HG03103 (cell line): ENCODE measurements at regions not wholly inside any gene's neighbourhood (a gene's known extent, or its start where the extent isn't known, plus 50 kb on each side); places are given as distances from the start of the nearest gene placed in this dataset.
"Not testable (repeated sequence)": the region's sequence is repeated elsewhere in the genome, so short reads cannot be mapped to it uniquely, and the experiment has no call there.

Experiments used
- ATAC-seq: cut with Tn5 transposase; IDR thresholded peaks from one replicate; pipeline ENCODE4 v1.9.1; 2021; ENCODE audit warnings: low read depth; ENCODE audit not compliant: unreplicated experiment

DNA sequence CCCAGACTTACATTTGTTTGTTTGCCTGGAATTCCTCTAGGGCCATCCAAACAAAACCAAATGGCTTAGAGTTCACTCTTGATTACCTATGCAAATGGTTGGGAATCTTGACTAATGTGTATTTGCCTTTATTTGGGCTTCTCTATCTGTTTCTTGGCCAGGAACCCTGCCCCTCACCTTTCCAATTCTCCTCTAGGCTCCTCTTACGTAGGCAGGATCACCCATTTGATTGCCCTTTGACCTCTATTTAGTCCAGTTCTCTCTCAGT is 123.0 kb upstream of the DYRK2 start:
- no peak for ATAC-seq

DNA sequence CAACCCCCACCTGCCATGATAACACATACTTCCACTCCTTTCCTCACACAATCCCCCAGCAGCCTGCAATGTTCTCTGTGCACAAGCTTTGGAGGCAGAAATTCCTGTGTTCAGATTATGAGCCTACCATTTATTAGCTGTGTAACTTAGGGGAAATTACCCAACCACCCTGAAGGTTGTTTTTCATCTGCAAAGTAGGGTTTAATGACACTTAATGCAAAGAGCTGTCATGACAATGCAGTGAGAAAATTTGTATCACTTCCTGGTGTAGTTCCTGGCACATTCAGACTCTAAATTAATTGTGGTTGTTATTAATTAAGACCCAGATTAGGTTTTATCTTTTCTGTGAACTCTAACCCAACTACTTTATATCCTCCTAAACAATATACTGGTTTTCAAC is 122.4 kb upstream of the DYRK2 start:
- no peak for ATAC-seq

DNA sequence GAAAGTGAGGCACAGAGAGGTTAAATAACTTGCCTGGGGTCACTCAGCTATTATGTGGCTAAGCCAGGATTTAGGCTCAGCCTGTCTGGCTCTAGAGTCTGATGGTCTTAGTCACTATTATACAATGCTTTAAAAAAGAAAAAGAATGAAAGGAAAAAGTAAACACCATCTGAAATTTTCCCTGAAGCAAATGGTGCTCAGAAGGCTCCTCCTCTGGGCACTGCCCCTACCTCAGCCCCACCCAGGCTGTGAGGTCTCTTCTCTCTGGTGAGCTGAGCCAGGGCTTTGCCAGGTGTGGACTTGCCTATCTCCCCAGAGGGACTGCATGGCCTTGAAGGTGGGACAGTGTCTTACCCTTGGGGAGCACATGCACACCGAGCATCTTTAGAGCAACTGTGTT is 117.5 kb upstream of the DYRK2 start:
- ATAC-seq = no peak

DNA sequence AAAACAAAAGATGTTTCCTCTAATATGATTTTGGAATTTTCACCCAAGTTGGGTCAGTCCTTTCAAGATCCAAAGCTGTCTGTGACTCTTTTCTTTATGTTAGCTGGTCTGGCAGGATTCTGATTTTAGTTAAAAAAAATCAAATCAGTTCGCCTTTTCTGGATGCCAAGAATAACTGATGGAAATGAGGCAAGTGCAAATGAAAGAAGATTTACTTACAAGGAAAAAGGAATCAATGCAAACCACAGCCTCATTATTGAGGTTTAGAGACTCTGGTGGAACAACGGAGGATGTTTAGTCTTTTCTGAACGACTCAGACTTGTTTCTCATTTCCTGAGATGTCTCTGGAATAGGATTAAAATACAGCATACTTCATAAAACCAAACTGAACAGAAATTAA is 117.0 kb upstream of the DYRK2 start:
- no peak for ATAC-seq

DNA sequence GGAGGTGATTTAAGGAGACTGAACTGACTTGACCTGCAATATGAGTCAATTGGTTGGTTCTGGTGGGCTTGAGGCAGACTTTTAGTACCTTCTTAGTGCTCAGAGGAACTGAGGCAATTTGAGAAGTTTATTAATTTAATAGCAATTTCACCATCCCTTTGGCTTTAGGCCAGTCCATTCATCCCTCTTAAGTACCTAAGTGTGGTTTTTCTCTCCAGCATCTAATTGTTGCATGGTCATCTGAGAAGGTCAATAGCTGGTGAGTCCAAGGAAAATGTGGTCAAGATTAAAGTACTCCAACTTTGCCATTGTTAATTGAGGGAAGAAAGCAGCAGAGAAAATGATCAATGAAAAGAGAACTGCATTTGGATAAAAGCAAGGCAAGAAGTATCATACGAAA is 115.4 kb upstream of the DYRK2 start:
- no peak for ATAC-seq

DNA sequence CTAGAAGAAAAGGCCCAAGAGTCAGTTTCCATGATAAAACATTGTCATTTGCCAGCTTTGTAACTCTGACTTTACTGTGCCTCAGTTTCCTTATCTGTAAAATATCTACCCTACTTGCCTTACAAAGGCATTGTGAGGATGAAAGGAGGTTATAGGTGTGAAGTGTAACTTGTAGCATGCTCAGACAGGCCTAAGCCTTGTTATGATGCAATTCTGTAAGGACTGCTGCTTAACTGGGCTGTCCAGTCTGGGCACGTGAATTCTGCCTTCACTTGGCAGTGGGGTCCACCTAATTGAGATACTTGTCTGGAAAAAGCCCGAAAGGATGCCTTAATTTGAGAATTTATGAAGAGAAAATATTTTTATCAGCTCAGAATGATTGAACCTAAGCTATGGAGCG is 114.5 kb upstream of the DYRK2 start:
- ATAC-seq = no peak

DNA sequence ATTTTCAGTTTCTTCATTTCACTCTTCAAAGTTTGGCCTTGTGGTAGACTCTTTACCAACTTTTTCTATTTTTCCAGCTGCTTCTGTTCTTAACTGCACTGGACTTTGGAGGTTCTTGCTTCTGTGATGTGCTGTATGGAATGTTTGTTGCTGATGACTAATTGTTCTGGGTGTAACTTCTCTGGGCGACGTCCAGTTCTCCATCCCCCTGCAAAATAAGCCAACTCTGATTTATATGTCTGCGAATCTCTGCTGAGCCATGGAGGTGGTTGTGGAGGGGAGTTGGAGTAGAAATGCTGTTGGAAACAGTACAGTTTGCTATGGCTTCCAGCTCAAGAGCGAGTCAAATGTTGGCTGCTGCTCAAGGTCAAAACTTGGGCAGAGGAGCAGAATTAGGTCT is 113.9 kb upstream of the DYRK2 start:
- no peak for ATAC-seq

DNA sequence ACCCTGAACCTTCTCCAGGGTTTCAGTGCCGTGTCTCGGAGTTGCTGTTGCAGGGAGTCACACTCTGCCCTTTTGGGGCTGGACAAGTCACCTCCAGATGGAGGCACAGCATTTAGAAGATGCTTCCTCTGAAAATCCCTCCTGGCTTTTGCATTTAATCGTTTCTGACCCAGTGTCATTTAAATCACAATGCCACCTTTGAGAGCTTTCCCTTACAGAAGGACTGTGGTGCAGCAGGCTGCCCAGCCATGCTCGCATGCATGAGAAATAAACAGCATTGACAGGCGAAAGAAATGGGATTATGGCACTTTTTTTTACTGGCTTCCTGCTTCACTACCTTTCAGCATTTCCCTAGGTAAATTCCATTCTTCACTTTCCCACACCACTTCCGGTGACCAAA is 113.4 kb upstream of the DYRK2 start:
- ATAC-seq = no peak

DNA sequence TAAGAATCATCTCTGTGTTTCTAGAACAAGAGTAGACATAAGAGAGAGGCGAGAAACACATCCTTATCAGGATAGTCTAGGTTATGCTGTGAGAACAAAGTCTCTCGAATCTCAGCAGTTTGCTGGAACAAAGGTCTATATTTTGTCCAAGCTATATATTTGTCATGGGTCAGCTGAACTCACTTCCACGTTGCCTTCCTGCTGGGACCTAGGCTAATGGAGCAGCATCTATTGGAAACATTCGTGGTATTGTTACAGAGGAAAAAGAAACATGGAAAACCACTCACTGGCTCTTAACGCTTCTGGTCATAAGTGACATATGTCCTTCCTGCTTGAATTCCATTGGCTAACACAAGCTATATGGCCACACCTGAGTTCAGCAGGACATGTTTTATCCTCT is 112.6 kb upstream of the DYRK2 start:
- no peak for ATAC-seq

DNA sequence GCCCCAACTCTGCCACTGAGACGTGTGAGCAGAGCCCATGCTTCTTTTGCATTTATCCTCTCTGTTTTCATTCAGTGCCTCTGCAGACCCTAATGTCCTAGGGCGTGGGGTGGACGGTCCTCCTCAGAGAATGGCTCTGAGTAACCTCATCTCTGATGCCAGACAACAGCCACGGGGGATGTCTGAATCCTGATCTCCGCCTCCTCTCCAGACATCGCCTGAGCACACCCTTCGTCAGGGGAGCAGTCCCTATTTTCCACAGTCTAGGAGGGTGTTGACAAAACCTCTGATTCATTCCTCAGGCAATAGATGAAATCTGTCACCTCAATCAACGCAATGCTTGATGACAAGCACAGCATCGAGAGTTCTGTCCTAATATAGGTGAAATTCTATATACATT is 109.2 kb upstream of the DYRK2 start:
- no peak for ATAC-seq

DNA sequence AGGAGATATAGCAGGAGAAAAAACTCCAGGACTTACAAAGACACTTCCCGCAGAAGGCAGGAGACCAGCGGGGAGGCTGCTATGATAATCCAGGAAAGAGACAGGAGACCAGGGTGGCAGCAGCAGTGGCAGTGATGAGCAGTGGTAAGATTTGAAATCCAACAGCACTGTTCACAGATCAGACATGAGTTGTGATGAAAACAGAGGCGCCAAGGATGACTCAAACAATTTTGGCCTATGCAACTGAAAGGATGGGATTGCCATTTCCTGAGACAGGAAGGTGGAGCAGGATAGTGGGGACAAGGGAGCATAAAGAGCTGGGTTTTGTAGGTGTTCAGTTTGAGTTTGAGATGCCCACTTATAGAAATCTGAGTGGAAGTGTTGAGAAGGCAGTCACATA is 108.6 kb upstream of the DYRK2 start:
- no peak for ATAC-seq

DNA sequence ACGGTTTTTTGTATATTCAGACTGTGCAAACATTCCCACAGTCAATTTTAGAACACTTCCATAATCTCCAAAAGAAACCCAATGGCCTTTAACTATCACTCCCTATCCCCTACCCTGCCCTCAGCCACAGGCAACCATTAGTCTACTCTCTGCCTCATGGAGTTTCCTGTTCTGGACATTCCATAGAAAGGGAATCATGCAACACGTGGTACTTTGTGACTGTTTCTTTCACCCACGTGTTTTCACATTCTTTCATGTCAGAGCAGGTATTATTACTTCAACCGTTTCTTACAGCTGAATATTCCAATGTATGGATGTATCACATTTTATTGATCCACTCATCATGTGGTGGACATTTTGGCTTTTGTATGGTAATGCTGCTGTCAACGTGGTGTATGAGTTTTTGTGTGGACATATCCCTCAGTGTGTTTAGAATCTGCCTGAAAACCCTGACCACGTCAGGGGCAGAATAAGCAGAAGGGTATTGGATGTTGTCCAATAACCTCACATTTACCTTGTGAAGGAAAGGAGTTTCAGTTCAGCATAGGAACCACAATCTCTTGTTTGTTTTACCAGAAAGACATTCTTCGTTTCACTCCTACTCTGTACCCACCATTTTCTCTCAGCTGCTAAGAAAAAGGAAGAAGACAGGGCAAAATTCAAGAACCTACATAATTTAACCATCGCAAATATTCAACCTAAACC is 107.5 kb upstream of the DYRK2 start:
- ATAC-seq = peak; percentile 70

DNA sequence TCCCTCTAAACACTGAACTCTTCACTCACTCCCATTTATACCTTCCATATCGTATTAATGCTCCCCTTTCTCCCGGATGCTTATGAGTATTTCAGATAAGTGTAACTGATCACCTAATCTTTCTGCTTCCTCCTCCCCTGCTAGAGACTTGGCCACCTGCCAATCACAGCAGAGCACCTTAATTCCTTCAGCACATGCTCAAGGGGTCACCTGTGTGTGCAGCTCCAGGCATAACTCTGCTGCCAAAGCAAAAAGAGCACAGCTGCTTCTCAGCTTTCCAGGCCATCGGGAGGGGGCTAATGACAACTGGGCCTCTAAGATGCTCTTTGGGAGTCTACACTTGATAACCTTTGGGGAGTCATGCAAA is 106.9 kb upstream of the DYRK2 start:
- peak; percentile 40 for ATAC-seq

DNA sequence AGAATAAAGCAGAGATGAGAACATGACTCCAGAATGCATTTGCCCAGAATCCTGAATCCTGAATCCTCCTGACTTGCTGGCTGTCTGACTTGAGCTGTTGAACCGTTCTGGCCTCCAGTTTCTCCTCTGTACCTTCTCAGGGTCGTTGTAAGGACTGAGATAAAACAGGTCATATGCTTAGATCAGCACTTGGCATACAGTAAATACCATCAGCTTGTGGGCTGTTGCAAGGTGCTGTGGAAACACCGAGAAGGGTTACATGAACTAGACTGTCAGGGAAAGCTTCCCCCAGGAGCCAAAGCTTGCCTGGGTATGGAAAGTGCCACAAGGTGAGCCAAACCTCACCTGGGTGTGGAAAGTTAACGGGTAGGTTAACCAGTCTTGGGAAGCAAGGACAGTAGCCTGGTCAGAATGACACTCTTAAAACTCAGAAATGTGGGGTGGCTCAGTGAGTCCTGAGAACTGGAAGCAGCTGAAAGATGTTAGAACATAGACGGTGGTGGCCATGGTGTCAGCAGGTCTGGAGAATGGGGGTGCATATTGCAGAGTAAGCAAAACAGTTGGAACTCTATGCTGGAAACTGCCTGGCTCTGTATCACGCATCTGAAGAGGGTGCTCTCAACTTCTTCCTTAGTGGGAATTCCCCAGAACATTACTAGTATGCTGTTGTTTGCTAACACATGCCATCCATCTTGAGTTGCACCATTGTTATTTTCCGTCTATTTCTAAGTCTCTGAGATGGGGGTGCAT is 105.3 kb upstream of the DYRK2 start:
- no peak for ATAC-seq

DNA sequence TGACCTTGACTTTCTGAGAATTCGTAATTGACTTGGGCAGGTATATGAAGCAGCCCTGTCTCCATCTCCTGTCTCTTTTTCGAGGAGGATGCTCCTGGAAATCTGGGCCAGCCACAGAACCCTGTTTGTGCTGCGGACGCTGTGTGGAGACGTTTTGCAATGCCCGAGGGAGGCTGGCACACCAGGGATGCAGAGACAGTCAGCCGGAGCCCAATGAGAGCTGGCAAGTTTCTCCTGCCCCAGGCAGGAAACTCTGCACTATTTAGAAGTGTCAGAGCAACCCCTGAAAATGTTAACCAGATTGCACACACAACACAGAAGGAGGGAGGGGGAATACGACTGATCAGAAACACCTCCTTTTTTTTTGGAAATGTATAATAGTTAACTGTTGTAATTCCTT is 103.2 kb upstream of the DYRK2 start:
- no peak for ATAC-seq

DNA sequence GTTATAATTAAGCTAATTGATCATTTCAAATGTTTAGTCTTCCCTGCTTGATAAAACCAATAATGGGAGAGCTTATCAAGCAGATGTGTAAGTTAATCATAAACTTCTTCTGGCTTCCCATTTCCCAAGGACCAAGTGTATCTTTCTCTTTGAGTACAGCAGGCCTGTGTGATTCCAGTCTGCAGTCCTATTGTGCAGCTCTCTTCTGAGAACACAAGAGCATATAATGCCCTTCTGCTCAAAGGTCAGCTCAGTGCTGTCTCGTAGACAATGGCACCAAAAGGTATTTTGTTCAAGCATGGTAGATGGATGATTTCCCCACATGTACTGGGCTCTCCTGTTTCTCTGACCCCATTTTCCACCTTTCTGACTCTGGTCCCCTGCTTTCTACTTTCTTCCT is 101.8 kb upstream of the DYRK2 start:
- ATAC-seq = no peak

DNA sequence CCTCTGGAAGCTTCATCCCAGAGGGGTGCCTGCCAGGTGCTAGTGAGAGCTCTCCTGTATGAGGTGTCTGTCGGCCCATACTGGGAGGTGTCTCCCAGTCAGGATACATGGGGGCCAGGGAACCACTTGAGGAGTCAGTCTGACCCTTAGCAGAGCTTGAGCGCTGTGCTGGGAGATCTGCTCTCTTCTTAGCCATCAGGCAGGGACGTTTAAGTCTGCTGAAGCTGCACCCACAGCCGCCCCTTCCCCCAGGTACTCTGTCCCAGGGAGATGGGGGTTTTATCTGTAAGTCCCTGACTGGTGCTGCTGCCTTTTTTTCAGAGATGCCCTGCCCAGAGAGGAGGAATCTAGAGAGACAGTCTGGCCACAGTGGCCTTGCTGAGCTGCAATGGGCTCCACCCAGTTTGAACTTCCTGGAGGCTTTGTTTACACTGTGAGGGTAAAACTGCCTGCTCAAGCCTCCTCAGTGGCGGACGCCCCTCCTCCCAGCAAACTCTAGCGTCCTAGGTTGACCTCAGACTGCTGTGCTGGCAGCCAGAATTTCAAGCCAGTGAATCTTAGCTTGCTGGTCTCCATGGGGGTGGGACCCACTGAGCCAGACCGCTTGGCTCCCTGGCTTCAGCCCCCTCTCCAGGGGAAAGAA is 93.3 kb upstream of the DYRK2 start:
- not testable (repeated sequence) for ATAC-seq

DNA sequence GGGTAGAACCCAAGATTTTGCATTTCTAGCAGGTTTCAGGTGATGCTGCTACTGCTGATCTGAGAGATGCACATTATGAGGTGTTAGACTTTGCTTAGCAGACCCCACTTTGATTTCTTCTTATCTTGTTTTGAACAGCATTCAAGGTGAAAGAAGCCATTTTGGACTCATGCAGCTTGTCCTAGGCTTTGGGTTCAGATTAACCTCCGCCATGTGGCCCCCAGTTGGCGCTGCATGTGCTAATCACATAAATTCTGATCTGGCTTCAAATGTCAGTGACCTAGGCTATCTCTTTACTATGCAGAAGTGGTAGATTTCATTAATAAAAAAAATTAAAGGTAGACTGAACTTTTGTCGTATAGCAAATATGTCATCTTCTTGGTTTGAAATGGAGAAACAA is 89.8 kb upstream of the DYRK2 start:
- ATAC-seq = no peak

DNA sequence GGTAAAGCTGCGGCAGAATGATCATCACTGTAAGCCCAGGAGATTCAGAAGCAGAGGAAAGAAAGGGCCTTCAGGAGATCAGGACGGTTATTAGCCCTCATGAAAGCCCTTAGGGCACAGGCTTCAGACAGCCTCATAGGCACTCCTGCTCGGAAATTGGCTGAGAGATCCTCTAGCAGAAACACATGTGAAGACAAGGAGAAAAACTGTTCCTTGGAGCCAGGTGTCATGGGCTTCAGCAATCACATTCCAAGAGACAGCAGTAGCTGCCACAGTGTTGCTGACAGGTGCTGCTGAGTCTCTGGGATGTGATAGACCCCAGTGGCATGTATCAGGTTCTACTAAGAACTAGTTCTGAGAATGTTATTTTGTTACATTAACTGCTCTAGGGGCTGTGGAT is 88.8 kb upstream of the DYRK2 start:
- ATAC-seq = no peak

DNA sequence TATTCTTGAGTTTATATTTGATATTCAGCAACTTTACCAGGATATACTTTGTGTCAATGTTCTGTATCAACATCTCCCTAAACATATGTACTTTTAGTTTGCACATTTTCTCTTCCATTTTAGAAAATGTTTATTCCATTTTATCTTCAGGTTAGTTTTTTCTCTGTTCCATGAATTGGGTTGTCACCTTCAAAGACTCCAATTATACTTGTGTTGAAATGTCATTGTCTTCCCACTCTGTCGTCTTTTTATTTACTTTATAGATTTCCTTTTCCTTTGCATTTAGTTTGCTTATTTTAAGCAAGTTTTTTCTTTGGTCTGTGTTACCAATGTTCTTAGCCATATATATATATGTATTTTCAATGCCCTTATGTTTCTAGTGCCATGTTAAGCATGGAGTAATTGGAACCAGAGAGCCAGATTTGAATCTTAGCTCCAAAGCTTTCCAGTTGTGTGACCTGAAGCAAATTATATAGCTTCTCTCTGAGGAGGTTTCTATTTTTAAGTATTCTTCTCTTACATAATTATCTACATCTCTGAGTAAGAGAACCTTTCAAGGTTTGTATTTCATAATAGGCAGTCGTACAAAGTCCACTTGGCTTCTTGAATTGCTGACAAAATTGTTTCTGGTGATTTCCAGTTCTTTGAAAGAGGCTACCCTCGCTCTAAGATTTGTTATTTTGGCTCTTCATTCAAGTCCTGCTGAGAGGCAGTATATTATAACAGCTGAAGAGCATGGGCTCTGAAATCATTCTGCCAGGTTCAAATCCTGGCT is 85.8 kb upstream of the DYRK2 start:
- ATAC-seq = no peak

DNA sequence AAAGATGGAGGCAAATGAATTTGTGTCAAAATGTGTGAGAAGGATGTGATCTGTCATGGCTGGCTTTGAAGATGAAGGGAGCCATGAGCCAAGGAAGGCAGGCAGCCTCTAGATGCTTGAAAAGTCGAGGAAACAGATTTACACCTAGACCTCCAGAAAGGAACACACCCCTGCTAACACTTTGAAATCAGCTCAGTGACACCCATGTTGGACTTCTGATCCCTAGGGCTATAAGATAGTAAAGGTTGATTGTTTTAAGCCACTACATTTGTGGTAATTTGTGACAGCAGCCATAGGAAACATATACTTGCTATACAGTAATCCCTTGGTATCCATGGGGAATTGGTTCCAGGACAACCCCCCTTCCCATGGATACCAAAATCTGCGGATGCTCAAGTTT is 80.5 kb upstream of the DYRK2 start:
- no peak for ATAC-seq

DNA sequence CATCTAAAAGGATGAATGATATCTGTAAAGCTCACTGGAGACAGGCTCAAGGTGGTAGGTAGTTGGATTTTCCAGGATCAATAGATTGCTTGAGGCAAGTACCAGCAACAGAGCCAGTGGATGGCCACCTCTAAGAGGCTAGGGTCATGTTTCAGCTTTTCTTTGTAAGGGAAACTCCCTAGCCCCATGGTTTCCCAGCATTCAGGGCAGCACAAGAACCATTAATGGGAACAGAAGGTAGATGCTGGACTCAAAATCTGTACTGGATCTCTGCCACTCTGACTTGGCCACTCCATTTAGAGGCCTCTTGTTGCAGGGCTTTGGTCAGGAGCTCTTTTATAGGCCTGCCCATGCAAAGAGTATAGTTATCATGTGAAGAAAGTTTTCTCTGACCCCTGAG is 76.1 kb upstream of the DYRK2 start:
- no peak for ATAC-seq
